NOMO-1 treated with DMSO at 0.1 percent for 48 hours (cell line): ENCODE measurements at regions not wholly inside any gene's neighbourhood (a gene's known extent, or its start where the extent isn't known, plus 50 kb on each side); places are given as distances from the start of the nearest gene placed in this dataset.

Source experiments
- DNase-seq: peaks from one replicate; lab custom pipeline; 2025; ENCODE audit not compliant: unreplicated experiment; lab: John Stamatoyannopoulos, UW

- no peak for DNase-seq
Measured at GRCh38 chr12:84807249-84807648, 105.3 kb downstream of the SLC6A15 start.

- no peak for DNase-seq
Measured at GRCh38 chr12:84805474-84805858, 107.1 kb downstream of the SLC6A15 start.

GRCh38 chr12:84804691-84805473, 107.7 kb downstream of the SLC6A15 start:
- no peak for DNase-seq

GRCh38 chr12:84803661-84804060, 108.9 kb downstream of the SLC6A15 start:
- DNase-seq = no peak

GRCh38 chr12:84802161-84802560, 110.4 kb downstream of the SLC6A15 start:
- DNase-seq = no peak

- DNase-seq = no peak
Measured at GRCh38 chr12:84793558-84794367, 118.8 kb downstream of the SLC6A15 start.

- DNase-seq = no peak
Measured at GRCh38 chr12:84791444-84791843, 121.2 kb downstream of the SLC6A15 start.

- no peak for DNase-seq
Measured at GRCh38 chr12:84789184-84789583, 123.4 kb downstream of the SLC6A15 start.

- no peak for DNase-seq
Measured at GRCh38 chr12:84787253-84787652, 125.3 kb downstream of the SLC6A15 start.

- no peak for DNase-seq
Measured at GRCh38 chr12:84786622-84787021, 126.0 kb downstream of the SLC6A15 start.

- no peak for DNase-seq
Measured at GRCh38 chr12:84785951-84786350, 126.6 kb downstream of the SLC6A15 start.

GRCh38 chr12:84785281-84785680, 127.3 kb downstream of the SLC6A15 start:
- no peak for DNase-seq

- DNase-seq = no peak
Measured at GRCh38 chr12:84779169-84779568, 133.4 kb downstream of the SLC6A15 start.

- DNase-seq = no peak
Measured at GRCh38 chr12:84772281-84772680, 140.3 kb downstream of the SLC6A15 start.

- DNase-seq = no peak
Measured at GRCh38 chr12:84767079-84767478, 145.5 kb downstream of the SLC6A15 start.

- DNase-seq = no peak
Measured at GRCh38 chr12:84766375-84766774, 146.2 kb downstream of the SLC6A15 start.

GRCh38 chr12:84764001-84764400, 148.6 kb downstream of the SLC6A15 start:
- no peak for DNase-seq

GRCh38 chr12:84763107-84763506, 149.5 kb downstream of the SLC6A15 start:
- no peak for DNase-seq

- DNase-seq = no peak
Measured at GRCh38 chr12:84760091-84760865, 152.3 kb downstream of the SLC6A15 start.

- DNase-seq = no peak
Measured at GRCh38 chr12:84757978-84758377, 154.6 kb downstream of the SLC6A15 start.

GRCh38 chr12:84756961-84757360, 155.6 kb downstream of the SLC6A15 start:
- DNase-seq = no peak

GRCh38 chr12:84745127-84745526, 167.5 kb downstream of the SLC6A15 start:
- no peak for DNase-seq
